Endothelial cell of umbilical vein (primary cell): ENCODE measurements at regions not wholly inside any gene's neighbourhood (a gene's known extent, or its start where the extent isn't known, plus 50 kb on each side); places are given as distances from the start of the nearest gene placed in this dataset.

ENCODE experiments used
- FOS ChIP-seq: IDR thresholded peaks from 2 replicates; pipeline ENCODE4 v1.6.1; 2011; ENCODE audit warnings: mild to moderate bottlenecking, low read length, moderate library complexity, borderline replicate concordance; ENCODE audit not compliant: insufficient read depth
- POLR2A ChIP-seq: IDR thresholded peaks from 2 replicates; pipeline ENCODE4 v1.6.1; 2012; ENCODE audit warnings: low read depth, mild to moderate bottlenecking, control low read depth, low read length
- TF ChIP-seq, protein P1 (sequence below), 2 donors: IDR thresholded peaks; 1 replicate in 1 of 2; 2 replicates in 1 of 2; pipeline ENCODE4 v1.5.1; 2011; ENCODE audit warnings: low read length in 2 of 2, mild to moderate bottlenecking in 2 of 2, moderate library complexity in 2 of 2, control low read depth in 1 of 2, inconsistent platforms in 1 of 2, low read depth in 1 of 2; ENCODE audit not compliant: insufficient read depth in 1 of 2; ENCODE audit errors: extremely low read depth in 1 of 2
- TF ChIP-seq, protein P2 (sequence below): IDR thresholded peaks from 2 replicates; pipeline ENCODE4 v1.6.1; 2011; ENCODE audit not compliant: insufficient read depth, insufficient read length

DNA sequence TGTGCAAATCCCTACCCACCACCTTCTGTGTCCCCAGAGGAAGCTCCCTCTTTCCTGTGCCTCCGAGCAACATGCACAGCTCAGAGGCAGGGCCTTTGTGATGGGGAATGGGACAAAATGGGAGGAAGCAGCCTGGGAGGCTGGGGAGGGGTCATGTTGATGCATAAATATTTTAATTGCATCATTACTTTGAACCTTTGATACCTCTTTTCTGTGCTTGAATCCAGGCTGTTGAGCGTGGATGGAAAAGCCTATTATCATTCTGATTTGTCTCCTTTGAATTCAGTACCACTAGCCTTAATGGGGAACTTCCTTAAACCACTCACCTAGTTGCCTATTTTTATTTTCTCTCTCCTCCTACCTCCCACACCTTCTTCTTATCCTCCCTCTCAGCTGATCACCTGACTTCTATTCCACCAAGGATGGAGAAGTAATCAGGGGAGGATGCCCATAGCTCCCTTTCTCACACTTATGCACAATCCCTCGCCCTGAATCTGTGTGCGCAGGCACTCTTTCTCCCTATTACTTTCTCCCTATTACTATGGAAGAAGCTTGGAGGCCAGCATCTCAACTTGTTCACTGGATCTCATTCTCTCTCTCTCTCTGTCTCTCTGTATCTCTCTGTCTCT, 78.5 kb downstream of the SEC61G start:
- TF ChIP-seq, protein P1, sequence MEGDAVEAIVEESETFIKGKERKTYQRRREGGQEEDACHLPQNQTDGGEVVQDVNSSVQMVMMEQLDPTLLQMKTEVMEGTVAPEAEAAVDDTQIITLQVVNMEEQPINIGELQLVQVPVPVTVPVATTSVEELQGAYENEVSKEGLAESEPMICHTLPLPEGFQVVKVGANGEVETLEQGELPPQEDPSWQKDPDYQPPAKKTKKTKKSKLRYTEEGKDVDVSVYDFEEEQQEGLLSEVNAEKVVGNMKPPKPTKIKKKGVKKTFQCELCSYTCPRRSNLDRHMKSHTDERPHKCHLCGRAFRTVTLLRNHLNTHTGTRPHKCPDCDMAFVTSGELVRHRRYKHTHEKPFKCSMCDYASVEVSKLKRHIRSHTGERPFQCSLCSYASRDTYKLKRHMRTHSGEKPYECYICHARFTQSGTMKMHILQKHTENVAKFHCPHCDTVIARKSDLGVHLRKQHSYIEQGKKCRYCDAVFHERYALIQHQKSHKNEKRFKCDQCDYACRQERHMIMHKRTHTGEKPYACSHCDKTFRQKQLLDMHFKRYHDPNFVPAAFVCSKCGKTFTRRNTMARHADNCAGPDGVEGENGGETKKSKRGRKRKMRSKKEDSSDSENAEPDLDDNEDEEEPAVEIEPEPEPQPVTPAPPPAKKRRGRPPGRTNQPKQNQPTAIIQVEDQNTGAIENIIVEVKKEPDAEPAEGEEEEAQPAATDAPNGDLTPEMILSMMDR (IDR thresholded peaks at IDR 0.05; ENCODE audit: extremely low read depth in 1 of 2, insufficient read depth in 1 of 2, low read depth in 1 of 2, low read length in 2 of 2) = no peak
- TF ChIP-seq FOS = no peak
- TF ChIP-seq POLR2A = no peak
- TF ChIP-seq, protein P2, sequence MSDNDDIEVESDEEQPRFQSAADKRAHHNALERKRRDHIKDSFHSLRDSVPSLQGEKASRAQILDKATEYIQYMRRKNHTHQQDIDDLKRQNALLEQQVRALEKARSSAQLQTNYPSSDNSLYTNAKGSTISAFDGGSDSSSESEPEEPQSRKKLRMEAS = no peak
